RWPE2 (cell line): ENCODE measurements at regions not wholly inside any gene's neighbourhood (a gene's known extent, or its start where the extent isn't known, plus 50 kb on each side); places are given as distances from the start of the nearest gene placed in this dataset.
A peak's percentile ranks its signal among the peaks of the same experiment; 100 is the strongest.

Experiments
- ATAC-seq: fragments of 200-7000 bp; cut with Tn5 transposase; 3 replicates; pipeline ENCODE4 v1.9.1; 2021; ENCODE audit warnings: low read depth
- DNase-seq: peaks from one replicate; pipeline ENCODE4 v3.0.0-alpha.2; 2020; ENCODE audit warnings: low spot score
- H3K27ac ChIP-seq: fragments of 450-650 bp; 2 replicates; pipeline ENCODE4 v1.5.1; 2017; ENCODE audit warnings: mild to moderate bottlenecking; ENCODE audit not compliant: poor library complexity, severe bottlenecking
- H3K27me3 ChIP-seq: fragments of 250-450 bp; sonication (Bioruptor Pico); 2 replicates; pipeline ENCODE4 v1.5.1; 2021; ENCODE audit warnings: mild to moderate bottlenecking, moderate library complexity; ENCODE audit not compliant: insufficient read depth, poor library complexity, severe bottlenecking
- H3K36me3 ChIP-seq: fragments of 250-450 bp; sonication (Bioruptor Pico); 2 replicates; pipeline ENCODE4 v1.5.1; 2020; ENCODE audit warnings: low read depth, mild to moderate bottlenecking, moderate library complexity
- H3K4me1 ChIP-seq: fragments of 250-450 bp; sonication (Bioruptor Pico); 2 replicates; pipeline ENCODE4 v1.5.1; 2021; ENCODE audit warnings: mild to moderate bottlenecking, moderate library complexity; ENCODE audit not compliant: insufficient read depth, poor library complexity, severe bottlenecking
- H3K4me3 ChIP-seq: fragments of 250-450 bp; sonication (Bioruptor Pico); 2 replicates; pipeline ENCODE4 v1.5.1; 2021; ENCODE audit warnings: mild to moderate bottlenecking, moderate library complexity; ENCODE audit not compliant: severe bottlenecking
- H3K9me3 ChIP-seq: fragments of 250-450 bp; sonication (Bioruptor Pico); 2 replicates; pipeline ENCODE4 v1.5.1; 2021; ENCODE audit warnings: mild to moderate bottlenecking, moderate library complexity; ENCODE audit not compliant: severe bottlenecking
- CTCF ChIP-seq: fragments of 450-650 bp; IDR thresholded peaks from one replicate; pipeline ENCODE4 v1.5.1; 2017; ENCODE audit warnings: mild to moderate bottlenecking, moderate library complexity; ENCODE audit not compliant: poor library complexity, severe bottlenecking

- Histone ChIP-seq H3K27ac (no peak overlapping the region), H3K27me3 (peaks cover 13% of the 10 kb centered on the region), H3K36me3 (no peaks in the 10 kb centered on the region), H3K4me1 (peaks cover 3% of the 10 kb centered on the region), H3K4me3 (no peak overlapping the region), H3K9me3 (no peaks in the 10 kb centered on the region)
- TF ChIP-seq CTCF: peak; percentile 87
- ATAC-seq (peak; percentile 44; the same call in 2 of the 3 replicates), DNase-seq (no peak)
Measured at GRCh38 chr15:88331291-88331690, 74.8 kb upstream of the NTRK3 start.

- ATAC-seq (no peak), DNase-seq (no peak)
- no peak for TF ChIP-seq CTCF
- H3K9me3 ChIP-seq: no peaks in the 10 kb centered on the region
- H3K4me1 ChIP-seq: no peaks in the 10 kb centered on the region
- no peak overlapping the region for H3K4me3 ChIP-seq
- H3K27ac ChIP-seq: no peak overlapping the region
- no peaks in the 10 kb centered on the region for H3K36me3 ChIP-seq
- H3K27me3 ChIP-seq: peaks cover 23% of the 10 kb centered on the region
Measured at GRCh38 chr15:88326924-88327323, 70.4 kb upstream of the NTRK3 start.

GRCh38 chr15:88324741-88325065 lies 68.2 kb upstream of the NTRK3 start:
- H3K27ac ChIP-seq: no peak overlapping the region
- no peaks in the 10 kb centered on the region for H3K4me1 ChIP-seq
- H3K9me3 ChIP-seq: no peaks in the 10 kb centered on the region
- TF ChIP-seq CTCF: no peak
- no peaks in the 10 kb centered on the region for H3K36me3 ChIP-seq
- no peak for DNase-seq
- no peak for ATAC-seq
- no peak overlapping the region for H3K4me3 ChIP-seq
- H3K27me3 ChIP-seq: peaks cover 19% of the 10 kb centered on the region

- no peaks in the 10 kb centered on the region for H3K36me3 ChIP-seq
- ATAC-seq (no peak), DNase-seq (no peak)
- H3K4me3 ChIP-seq: no peak overlapping the region
- no peak overlapping the region for H3K27ac ChIP-seq
- no peaks in the 10 kb centered on the region for H3K9me3 ChIP-seq
- peaks cover 19% of the 10 kb centered on the region for H3K27me3 ChIP-seq
- TF ChIP-seq CTCF: no peak
- no peaks in the 10 kb centered on the region for H3K4me1 ChIP-seq
Measured at GRCh38 chr15:88323976-88324740, 67.6 kb upstream of the NTRK3 start.

- no peaks in the 10 kb centered on the region for H3K36me3 ChIP-seq
- TF ChIP-seq CTCF: no peak
- no peak overlapping the region for H3K27ac ChIP-seq
- no peak overlapping the region for H3K4me3 ChIP-seq
- ATAC-seq: no peak
- H3K27me3 ChIP-seq: peaks cover 19% of the 10 kb centered on the region
- no peaks in the 10 kb centered on the region for H3K4me1 ChIP-seq
- no peaks in the 10 kb centered on the region for H3K9me3 ChIP-seq
- DNase-seq: no peak
Measured at GRCh38 chr15:88323468-88323867, 66.9 kb upstream of the NTRK3 start.
